Transverse colon (tissue), 4 donors: ENCODE measurements at regions not wholly inside any gene's neighbourhood (a gene's known extent, or its start where the extent isn't known, plus 50 kb on each side); places are given as distances from the start of the nearest gene placed in this dataset.

Experiments
- DNase-seq: peaks from one replicate; pipeline ENCODE4 v3.0.0-alpha.2; 2019
- H3K27ac ChIP-seq, 4 donors: fragments of 200-600 bp; sonication (generic); 2 replicates each; pipeline ENCODE4 v1.5.1; 2016 to 2018; ENCODE audit warnings: inconsistent platforms in 4 of 4
- H3K27me3 ChIP-seq: fragments of 200-600 bp; sonication (generic); 2 replicates; pipeline ENCODE4 v1.5.1; 2017; ENCODE audit warnings: inconsistent platforms
- H3K36me3 ChIP-seq, 4 donors: fragments of 200-600 bp; sonication (generic); 2 replicates each; pipeline ENCODE4 v1.5.1; 2017 to 2019; ENCODE audit warnings: inconsistent platforms in 4 of 4
- H3K4me1 ChIP-seq, 4 donors: fragments of 200-600 bp; sonication (generic); 2 replicates each; pipeline ENCODE4 v1.5.1; 2017 to 2020; ENCODE audit warnings: inconsistent platforms in 4 of 4
- H3K4me3 ChIP-seq, 4 donors: fragments of 200-600 bp; sonication (generic); 1 replicate in 1 of 4; 2 replicates in 3 of 4; pipeline versions ENCODE4 v1.5.1 to v1.6.1; 2017 to 2019; ENCODE audit warnings: inconsistent platforms in 4 of 4
- H3K9me3 ChIP-seq, 2 donors: fragments of 200-600 bp; sonication (generic); 2 replicates each; pipeline ENCODE4 v1.5.1; 2017 to 2019; ENCODE audit warnings: inconsistent platforms in 2 of 2
- CTCF ChIP-seq, 5 experiments: fragments of 200-600 bp in 3 of 5; fragments of 450-650 bp in 2 of 5; sonication (generic) in 3 of 5; IDR thresholded peaks; 1 replicate in 2 of 5; 2 replicates in 3 of 5; pipeline ENCODE4 v1.5.1; 2016 to 2017; ENCODE audit warnings: antibody characterized with exemption in 5 of 5, inconsistent platforms in 3 of 5, mild to moderate bottlenecking in 2 of 5, moderate library complexity in 1 of 5
- EP300 ChIP-seq: sonication (generic); formaldehyde crosslinking; IDR thresholded peaks from one replicate; pipeline ENCODE4 v1.6.1; 2017; ENCODE audit warnings: antibody characterized with exemption, low read depth
- POLR2A ChIP-seq: fragments of 450-650 bp; IDR thresholded peaks from one replicate; pipeline ENCODE4 v1.6.1; 2016; ENCODE audit warnings: antibody characterized with exemption, mild to moderate bottlenecking, moderate library complexity
- POLR2AphosphoS5 ChIP-seq, 3 donors: sonication (generic); formaldehyde crosslinking; IDR thresholded peaks; one replicate each; pipeline ENCODE4 v1.6.1; 2016; ENCODE audit warnings: antibody characterized with exemption in 3 of 3
- WGBS, 2 donors: methylation state at CpG; one replicate each; pipeline ENCODE4 v1.1.5; 2018; ENCODE audit warnings: low coverage in 1 of 2; 5-methylcytosine and 5-hydroxymethylcytosine counted together
- in situ Hi-C, 4 donors: fragments of 200-750 bp; cut with MboI; loops; one replicate each; pipeline versions ENCODE4 v1.15.0 to v1.15.1; 2017; ENCODE audit warnings: low sequenced_read_pairs in 3 of 4, low pct_ligation_motif_present in 1 of 4, low pct_unique_long_range_greater_than_20kb in 1 of 4
- intact Hi-C: fragments of 100-400 bp; cut with DNase I; formaldehyde crosslinking; loops from one replicate; pipeline ENCODE4 v1.15.1; 2023; ENCODE audit warnings: low total_unique reads

- in situ Hi-C loops = no loop called here
- Histone ChIP-seq H3K27ac (no peak overlapping the region), H3K36me3 (no peaks in the 10 kb centered on the region), H3K9me3 (no peaks in the 10 kb centered on the region), H3K4me3 (no peak overlapping the region), H3K4me1 (no peaks in the 10 kb centered on the region), H3K27me3 (no peaks in the 10 kb centered on the region)
- no peak for TF ChIP-seq POLR2A
- no peak for TF ChIP-seq POLR2AphosphoS5 (IDR thresholded peaks at IDR 0.05)
- no peak for TF ChIP-seq CTCF (IDR thresholded peaks at IDR 0.05)
- TF ChIP-seq EP300 = no peak
- intact Hi-C loops = no loop called here
- DNase-seq = no peak
- WGBS, 2 donors = 97 to 100% methylated on average over 1 of the region's 1 CpG
Observed at GRCh38 chr10:44564361-44564760, 179.5 kb upstream of the CXCL12 start.

- Histone ChIP-seq H3K27ac (no peak overlapping the region), H3K4me3 (no peak overlapping the region), H3K4me1 (no peaks in the 10 kb centered on the region), H3K9me3 (no peaks in the 10 kb centered on the region), H3K27me3 (no peaks in the 10 kb centered on the region), H3K36me3 (no peaks in the 10 kb centered on the region)
- no peak for DNase-seq
- 68 to 100% methylated on average over 1 to 3 of the region's 3 CpGs for WGBS, 2 donors
- TF ChIP-seq CTCF (IDR thresholded peaks at IDR 0.05) (no peak), POLR2A (no peak), EP300 (no peak), POLR2AphosphoS5 (IDR thresholded peaks at IDR 0.05) (no peak)
- intact Hi-C loops = no loop called here
- in situ Hi-C loops = no loop called here
Observed at GRCh38 chr10:44564790-44565189, 179.9 kb upstream of the CXCL12 start.

GRCh38 chr10:44566786-44567185, 181.9 kb upstream of the CXCL12 start:
- H3K27ac ChIP-seq = no peak overlapping the region
- no peaks in the 10 kb centered on the region for H3K27me3 ChIP-seq
- WGBS, 2 donors = 88 to 100% methylated on average over 1 of the region's 1 CpG
- H3K4me3 ChIP-seq = no peak overlapping the region
- intact Hi-C loops = no loop called here
- no peaks in the 10 kb centered on the region for H3K4me1 ChIP-seq
- H3K36me3 ChIP-seq = no peaks in the 10 kb centered on the region
- no peaks in the 10 kb centered on the region for H3K9me3 ChIP-seq
- TF ChIP-seq POLR2AphosphoS5 (IDR thresholded peaks at IDR 0.05) (no peak), POLR2A (no peak), EP300 (no peak), CTCF (IDR thresholded peaks at IDR 0.05) (no peak)
- no peak for DNase-seq
- in situ Hi-C loops = no loop called here

GRCh38 chr10:44567471-44567870, 182.6 kb upstream of the CXCL12 start:
- DNase-seq = no peak
- H3K4me3 ChIP-seq = no peak overlapping the region
- intact Hi-C loops (no loop called here), in situ Hi-C loops (no loop called here)
- TF ChIP-seq POLR2A (no peak), EP300 (no peak), POLR2AphosphoS5 (IDR thresholded peaks at IDR 0.05) (no peak)
- no peak overlapping the region for H3K27ac ChIP-seq
- no peaks in the 10 kb centered on the region for H3K9me3 ChIP-seq
- H3K4me1 ChIP-seq = no peaks in the 10 kb centered on the region
- H3K27me3 ChIP-seq = no peaks in the 10 kb centered on the region
- WGBS, 2 donors = 44 to 63% methylated on average over 1 of the region's 1 CpG
- H3K36me3 ChIP-seq = no peaks in the 10 kb centered on the region
